ENCODE measurements at regions not wholly inside any gene's neighbourhood (a gene's known extent, or its start where the extent isn't known, plus 50 kb on each side); places are given as distances from the start of the nearest gene placed in this dataset.

DNA sequence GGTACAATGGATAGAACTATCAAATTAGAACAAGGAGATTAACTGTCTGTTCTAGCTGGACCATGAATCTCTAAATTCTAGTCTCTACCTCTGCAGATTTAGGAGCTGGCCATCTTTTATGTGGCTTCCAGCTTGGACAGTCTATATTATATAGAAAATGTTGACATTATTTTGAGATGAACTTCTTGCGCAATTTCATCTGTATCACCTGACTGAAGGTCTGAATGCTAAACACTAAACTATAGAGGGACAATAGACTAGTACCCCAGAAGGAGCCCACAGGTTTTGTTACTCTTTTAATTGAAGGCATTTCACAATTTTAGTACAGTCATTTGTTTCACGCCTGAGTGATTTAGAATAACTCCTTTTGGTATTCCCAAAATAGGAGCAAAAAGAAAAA is 222.4 kb upstream of the ANKRD30A start:
- Histone ChIP-seq H4K91ac (replicated peaks; ENCODE audit: insufficient read length, low read length) (no peak overlapping the region), H4K5ac (ENCODE audit: insufficient read length, low read depth, low read length) (no peak overlapping the region), H2BK5ac (ENCODE audit: low read depth, low read length) (no peak overlapping the region), H4K20me1 (replicated peaks in 1 of 2; ENCODE audit: control insufficient read depth in 1 of 2, insufficient read depth in 2 of 2, low read length in 2 of 2) (no peaks in the 10 kb centered on the region), H3K36me3 (ENCODE audit: control insufficient read depth in 2 of 4, insufficient read depth in 4 of 4, low read length in 3 of 4) (no peaks in the 10 kb centered on the region), H2BK15ac (ENCODE audit: low read length) (no peak overlapping the region), H3K56ac (replicated peaks; ENCODE audit: insufficient read length, low read depth, low read length) (no peak overlapping the region), H3K9ac (replicated peaks in 1 of 4; ENCODE audit: extremely low read depth in 1 of 4, low read depth in 3 of 4, low read length in 3 of 4) (no peak overlapping the region), H3K18ac (ENCODE audit: extremely low read depth, low read length) (no peak overlapping the region), H3K79me2 (ENCODE audit: control insufficient read depth in 1 of 2, insufficient read depth in 2 of 2, low read length in 2 of 2) (no peaks in the 10 kb centered on the region), H3K4me3 (ENCODE audit: extremely low read depth in 1 of 4, insufficient read depth in 2 of 4, low read depth in 3 of 4, low read length in 4 of 4) (no peak overlapping the region), H2BK120ac (replicated peaks; ENCODE audit: low read depth, low read length) (no peak overlapping the region), H2AFZ (ENCODE audit: low read length) (no peak overlapping the region), H3K23me2 (ENCODE audit: low read depth, low read length) (no peaks in the 10 kb centered on the region; the same call in 1 of the 2 replicates), H3K4me1 (replicated peaks in 1 of 4; ENCODE audit: control insufficient read depth in 3 of 4, insufficient read depth in 4 of 4, low read length in 3 of 4) (no peaks in the 10 kb centered on the region), H3K4me2 (ENCODE audit: insufficient read depth in 1 of 2, low read depth in 2 of 2, low read length in 2 of 2) (no peak overlapping the region), H3K9me3 (ENCODE audit: insufficient read depth in 2 of 2, low read depth in 1 of 2, low read length in 1 of 2) (peaks cover 55 to 68% of the 10 kb centered on the region in 2 experiments), H3K14ac (ENCODE audit: insufficient read length) (no peak overlapping the region), H3K27ac (ENCODE audit: low read depth, low read length) (no peak overlapping the region), H2BK20ac (ENCODE audit: low read length) (no peak overlapping the region), H2AK5ac (ENCODE audit: low read depth, low read length) (no peak overlapping the region), H3K23ac (ENCODE audit: insufficient read length) (no peak overlapping the region), H3K79me1 (ENCODE audit: low read depth, low read length) (no peaks in the 10 kb centered on the region), H3K4ac (replicated peaks; ENCODE audit: insufficient read length, low read depth, low read length) (no peak overlapping the region), H4K8ac (ENCODE audit: extremely low read depth, insufficient read depth, low read length) (no peak overlapping the region), H3K27me3 (replicated peaks in 1 of 4; ENCODE audit: control insufficient read depth in 3 of 4, extremely low read depth in 1 of 4, insufficient read depth in 3 of 4, low read length in 3 of 4) (no peaks in the 10 kb centered on the region), H2BK12ac (ENCODE audit: low read depth, low read length) (no peak overlapping the region)
- FAIRE-seq (no peak), DNase-seq (ENCODE audit: low read depth in 1 of 2, low spot score in 2 of 2) (no peak)
- 95% methylated on average over 2 of the region's 2 CpGs; no CpG with 5 or more reads in 1 of the 2 experiments for WGBS, 2 experiments (ENCODE audit: extremely low coverage in 1 of 2, insufficient coverage in 1 of 2, insufficient read length in 1 of 2, insufficient replicate concordance in 2 of 2, low coverage in 1 of 2, low lambda C conversion rate in 2 of 2, missing lambda C conversion rate in 1 of 2)
- no peak for TF ChIP-seq TEAD4 (IDR thresholded peaks at IDR 0.05; ENCODE audit: low read depth, low read length)
- no peak for TF ChIP-seq CHD1 (IDR thresholded peaks at IDR 0.05; ENCODE audit: low read depth, low read length)
- TF ChIP-seq CEBPB (IDR thresholded peaks at IDR 0.05; ENCODE audit: low read depth, low read length): peak; percentile 42; the same call in 1 of the 2 replicates
- ChIA-PET CTCF (ENCODE audit: partially characterized antibody) (no interaction called here), POLR2A (ENCODE audit: partially characterized antibody) (no interaction called here)
